C4-2B (cell line): ENCODE measurements at regions not wholly inside any gene's neighbourhood (a gene's known extent, or its start where the extent isn't known, plus 50 kb on each side); places are given as distances from the start of the nearest gene placed in this dataset.

ENCODE experiments used
- H3K27ac ChIP-seq: fragments of 450-650 bp; 2 replicates; pipeline ENCODE4 v1.5.1; 2017
- ZFX ChIP-seq: fragments of 450-650 bp; IDR thresholded peaks from 2 replicates; pipeline ENCODE4 v1.6.1; 2017
- TF ChIP-seq, protein P1 (sequence below): fragments of 450-650 bp; conservative IDR thresholded peaks from 2 replicates; pipeline ENCODE4 v1.5.1; 2017; ENCODE audit warnings: mild to moderate bottlenecking

DNA sequence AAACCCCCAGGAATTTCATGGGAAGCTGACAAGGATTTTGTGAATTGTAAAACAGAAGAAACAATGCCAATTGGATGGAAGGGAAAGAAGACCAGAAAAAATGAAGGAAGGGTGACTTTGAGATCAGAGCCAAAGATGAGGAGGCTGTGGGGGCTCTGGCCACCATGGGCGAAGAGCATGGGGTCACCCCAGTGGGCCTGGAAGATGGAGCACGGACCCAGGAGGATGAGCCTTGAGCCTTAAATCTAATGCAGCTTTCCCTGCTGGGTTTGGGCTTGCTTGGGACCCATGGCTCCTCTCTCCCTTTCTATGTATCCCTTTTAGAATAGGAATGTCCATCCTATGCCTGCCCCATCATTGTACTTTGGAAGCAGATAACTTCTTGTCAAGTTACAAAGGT is 322.2 kb downstream of the TMEM121 start:
- no peak overlapping the region for H3K27ac ChIP-seq
- TF ChIP-seq, protein P1, sequence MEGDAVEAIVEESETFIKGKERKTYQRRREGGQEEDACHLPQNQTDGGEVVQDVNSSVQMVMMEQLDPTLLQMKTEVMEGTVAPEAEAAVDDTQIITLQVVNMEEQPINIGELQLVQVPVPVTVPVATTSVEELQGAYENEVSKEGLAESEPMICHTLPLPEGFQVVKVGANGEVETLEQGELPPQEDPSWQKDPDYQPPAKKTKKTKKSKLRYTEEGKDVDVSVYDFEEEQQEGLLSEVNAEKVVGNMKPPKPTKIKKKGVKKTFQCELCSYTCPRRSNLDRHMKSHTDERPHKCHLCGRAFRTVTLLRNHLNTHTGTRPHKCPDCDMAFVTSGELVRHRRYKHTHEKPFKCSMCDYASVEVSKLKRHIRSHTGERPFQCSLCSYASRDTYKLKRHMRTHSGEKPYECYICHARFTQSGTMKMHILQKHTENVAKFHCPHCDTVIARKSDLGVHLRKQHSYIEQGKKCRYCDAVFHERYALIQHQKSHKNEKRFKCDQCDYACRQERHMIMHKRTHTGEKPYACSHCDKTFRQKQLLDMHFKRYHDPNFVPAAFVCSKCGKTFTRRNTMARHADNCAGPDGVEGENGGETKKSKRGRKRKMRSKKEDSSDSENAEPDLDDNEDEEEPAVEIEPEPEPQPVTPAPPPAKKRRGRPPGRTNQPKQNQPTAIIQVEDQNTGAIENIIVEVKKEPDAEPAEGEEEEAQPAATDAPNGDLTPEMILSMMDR: no peak
- no peak for TF ChIP-seq ZFX

DNA sequence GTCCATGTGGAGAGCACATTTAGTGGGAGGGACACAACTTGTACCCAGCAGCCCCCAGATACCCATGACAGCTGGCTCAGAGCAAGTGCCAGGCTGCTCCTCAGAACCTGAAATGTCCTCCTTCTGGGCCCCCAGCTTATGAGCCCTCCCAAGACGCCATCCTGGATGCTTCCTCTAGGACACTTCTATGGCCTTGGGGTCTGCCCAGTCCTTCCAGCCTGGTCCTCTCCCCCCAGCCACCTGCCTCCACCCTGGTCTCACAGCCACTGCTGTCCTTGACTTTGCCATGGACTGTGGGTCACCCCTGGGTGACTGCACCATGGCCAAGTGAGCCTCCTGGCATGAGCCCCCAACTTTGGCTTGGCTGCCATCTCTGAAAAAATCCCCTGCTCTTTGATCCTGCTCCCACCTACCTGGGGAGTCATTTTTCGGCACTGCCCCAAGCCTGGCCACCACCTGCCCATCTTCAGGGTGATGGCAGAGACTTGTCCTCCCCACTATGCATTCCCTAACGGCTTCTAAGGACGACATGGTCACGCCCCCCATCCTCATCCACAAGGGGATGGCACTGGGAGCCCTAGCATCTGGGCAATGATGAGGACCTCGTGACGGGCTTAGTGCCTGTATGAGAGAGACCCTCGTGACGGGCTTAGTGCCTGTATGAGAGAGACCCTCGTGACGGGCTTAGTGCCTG is 323.7 kb downstream of the TMEM121 start:
- H3K27ac ChIP-seq: no peak overlapping the region
- TF ChIP-seq ZFX: no peak
- TF ChIP-seq, protein P1: no peak

DNA sequence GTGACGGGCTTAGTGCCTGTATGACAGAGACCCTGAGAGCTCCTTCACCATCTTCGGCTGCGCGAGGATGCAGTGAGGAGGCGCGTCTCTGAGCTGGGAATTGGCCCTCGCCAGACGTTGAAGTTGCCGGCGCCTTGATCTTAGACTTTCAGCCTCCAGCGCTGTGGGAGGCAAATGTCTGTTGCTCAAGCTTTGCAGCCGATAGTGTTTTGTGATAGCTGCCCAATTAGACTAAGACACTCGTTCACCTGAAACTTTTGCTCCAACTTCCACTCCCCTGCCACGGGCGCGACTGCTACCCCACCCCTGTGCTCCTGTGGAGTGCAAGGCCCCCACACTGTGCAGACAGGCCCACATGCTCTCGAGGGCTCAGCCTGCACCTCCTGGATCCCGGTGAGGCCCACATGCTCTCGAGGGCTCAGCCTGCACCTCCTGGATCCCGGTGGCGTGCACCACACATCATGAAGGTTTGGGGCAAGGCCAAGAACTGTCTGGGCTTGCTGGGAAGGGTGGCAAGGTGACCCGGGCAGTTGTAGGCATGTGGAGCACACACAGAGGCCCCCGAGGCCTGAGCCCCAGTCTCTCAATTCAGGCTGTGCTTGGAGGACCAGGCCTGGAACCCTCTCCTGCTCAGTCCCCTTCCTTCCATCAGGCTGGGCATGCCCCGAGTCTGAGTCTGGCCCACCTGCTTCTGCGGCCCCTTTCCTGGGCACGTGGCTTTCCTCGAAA is 324.6 kb downstream of the TMEM121 start:
- H3K27ac ChIP-seq: no peak overlapping the region
- TF ChIP-seq ZFX: no peak
- TF ChIP-seq, protein P1: no peak

DNA sequence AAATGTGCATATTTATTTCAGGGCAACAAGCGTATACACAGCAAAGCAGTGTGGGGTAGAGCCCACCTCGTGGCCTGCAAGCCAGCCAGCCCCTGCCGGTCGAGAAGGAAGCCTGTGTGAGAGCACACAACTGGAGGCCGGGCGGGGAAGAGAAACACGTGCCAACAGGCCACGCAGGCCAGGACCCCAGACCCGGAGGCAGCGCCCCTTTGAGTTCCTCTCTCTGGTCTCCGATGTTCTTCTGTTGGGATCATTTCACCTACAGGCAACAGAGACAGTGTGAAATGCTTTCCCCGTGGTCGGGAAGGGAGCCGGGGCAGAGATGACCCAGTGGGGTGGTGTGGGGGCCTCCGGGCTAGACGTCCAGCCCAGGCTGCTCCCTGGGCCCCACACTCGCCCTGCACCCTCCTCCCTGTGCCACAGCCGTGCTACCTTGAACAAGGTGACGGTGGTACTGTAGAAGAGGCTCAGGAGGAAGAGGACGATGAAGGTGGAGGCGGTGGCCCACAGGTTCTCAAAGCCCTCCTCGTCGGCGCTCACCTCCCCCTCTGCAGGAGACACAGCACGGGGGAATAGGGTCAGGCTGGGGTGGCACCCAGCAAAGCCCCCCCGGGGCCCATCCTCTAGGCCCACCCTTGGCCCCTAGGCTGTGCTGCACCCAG is 325.5 kb downstream of the TMEM121 start:
- no peak for TF ChIP-seq ZFX
- TF ChIP-seq, protein P1: no peak
- no peak overlapping the region for H3K27ac ChIP-seq

DNA sequence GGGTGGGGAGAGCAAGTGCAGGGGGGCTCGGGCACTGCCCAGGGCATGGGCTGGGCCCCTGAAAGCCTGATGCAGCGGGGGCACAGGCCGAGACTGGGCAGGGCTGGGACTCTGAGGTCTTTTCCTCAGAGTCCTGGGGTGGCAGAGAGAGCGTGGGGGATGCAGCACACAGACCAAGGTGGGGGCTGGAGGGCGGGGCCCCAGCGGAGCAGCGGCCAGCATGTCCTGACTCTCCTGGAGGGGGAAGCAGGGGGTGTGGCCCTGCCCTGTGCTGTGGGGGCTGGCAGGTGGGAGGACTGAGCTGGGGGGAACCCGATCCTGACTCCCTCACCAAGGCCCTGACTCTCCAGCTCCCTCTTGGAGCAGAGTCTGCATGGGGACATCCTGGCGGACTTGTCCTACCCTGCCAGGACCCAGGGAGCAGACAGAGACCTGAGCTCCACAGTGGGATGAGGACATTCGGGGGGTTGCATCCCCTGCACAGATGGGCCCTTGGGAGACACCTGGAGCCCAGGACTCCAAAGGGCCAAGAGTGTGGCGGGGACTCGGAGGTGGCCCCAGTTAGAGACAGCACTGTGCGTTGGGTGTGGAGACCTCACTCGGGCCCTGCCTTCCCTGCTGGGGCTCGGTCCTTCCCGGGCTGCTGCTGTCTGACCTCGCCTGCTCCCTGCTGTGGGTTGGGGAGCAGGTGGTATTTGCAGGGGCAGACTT is 326.1 kb downstream of the TMEM121 start:
- no peak for TF ChIP-seq ZFX
- TF ChIP-seq, protein P1: no peak
- no peak overlapping the region for H3K27ac ChIP-seq

DNA sequence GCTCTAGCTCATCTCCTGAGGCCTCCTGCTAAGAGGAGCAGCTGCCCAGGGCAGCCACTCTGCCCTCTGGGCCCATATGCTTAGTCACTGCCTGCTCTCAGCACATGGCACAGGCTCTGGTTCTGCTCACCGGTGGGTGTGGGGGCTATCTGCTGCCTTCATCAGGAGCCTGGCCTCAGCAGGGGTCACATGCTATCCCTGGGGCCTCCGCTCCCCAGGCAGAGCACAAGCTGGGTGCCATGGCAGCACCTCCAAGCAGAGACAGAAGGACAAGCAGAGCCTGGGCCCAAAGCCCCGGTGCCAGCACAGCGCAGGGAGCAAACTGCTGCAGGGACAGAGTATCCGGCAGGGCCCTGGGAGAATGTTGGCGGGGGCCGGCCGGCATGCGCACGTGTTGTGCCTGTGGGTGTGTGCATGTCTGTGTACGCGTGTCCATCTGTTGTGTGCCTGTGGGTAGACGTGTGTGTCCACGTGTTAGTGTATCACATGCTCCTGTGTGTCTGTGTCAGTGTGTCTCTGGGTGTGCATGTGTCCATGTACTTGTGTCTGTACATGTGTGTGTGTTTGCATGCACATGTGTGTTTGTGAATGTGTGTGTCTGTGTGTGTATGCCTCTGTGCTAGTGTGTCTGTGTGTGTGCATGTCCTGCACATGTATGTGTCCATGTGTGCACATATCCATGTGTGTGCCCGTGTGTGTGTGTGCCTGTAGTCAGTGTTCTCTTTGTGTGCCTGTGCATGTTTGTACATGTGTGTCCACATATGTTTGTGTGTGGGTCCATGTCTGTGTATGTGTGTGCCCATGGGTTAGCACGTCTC is 326.9 kb downstream of the TMEM121 start:
- H3K27ac ChIP-seq: no peak overlapping the region
- TF ChIP-seq ZFX: no peak
- TF ChIP-seq, protein P1: no peak
